ENCODE measurements at regions not wholly inside any gene's neighbourhood (a gene's known extent, or its start where the extent isn't known, plus 50 kb on each side); places are given as distances from the start of the nearest gene placed in this dataset.
"Not testable (repeated sequence)": the region's sequence is repeated elsewhere in the genome, so short reads cannot be mapped to it uniquely, and the experiment has no call there.

GRCh38 chr14:106317593-106317992 is 791.2 kb downstream of the TMEM121 start:
- H3K9me3 ChIP-seq = no peaks in the 10 kb centered on the region
- TF ChIP-seq POLR2A (IDR thresholded peaks at IDR 0.05) = no peak
- no peak for TF ChIP-seq CTCF (IDR thresholded peaks at IDR 0.05)
- no peaks in the 10 kb centered on the region for H3K4me1 ChIP-seq
- H3K4me3 ChIP-seq = no peak overlapping the region
- ATAC-seq (no peak), DNase-seq (no peak)
- no peak overlapping the region for H3K27ac ChIP-seq
- no peaks in the 10 kb centered on the region for H3K36me3 ChIP-seq (replicated peaks in 1 of 2; ENCODE audit: insufficient read depth in 1 of 2, low read depth in 2 of 2)
- WGBS, 2 donors = 32 to 44% methylated on average over 3 to 5 of the region's 5 CpGs
- no peaks in the 10 kb centered on the region for H3K27me3 ChIP-seq
- intact Hi-C loops (cut with DNase I) = no loop called here

GRCh38 chr14:106318700-106319099 is 792.3 kb downstream of the TMEM121 start:
- no peak for DNase-seq
- WGBS, 2 donors = 15 to 43% methylated on average over 2 to 3 of the region's 3 CpGs
- intact Hi-C loops (cut with DNase I) = no loop called here
- Histone ChIP-seq H3K4me1 (no peaks in the 10 kb centered on the region), H3K27ac (no peak overlapping the region), H3K4me3 (no peak overlapping the region), H3K27me3 (no peaks in the 10 kb centered on the region), H3K9me3 (no peaks in the 10 kb centered on the region), H3K36me3 (replicated peaks in 1 of 2; ENCODE audit: insufficient read depth in 1 of 2, low read depth in 2 of 2) (no peaks in the 10 kb centered on the region)
- no peak for ATAC-seq
- no peak for TF ChIP-seq POLR2A (IDR thresholded peaks at IDR 0.05)
- TF ChIP-seq CTCF (IDR thresholded peaks at IDR 0.05) = no peak

- H3K4me1 ChIP-seq; intact Hi-C loops (cut with DNase I); H3K9me3 ChIP-seq; H3K27me3 ChIP-seq; H3K36me3 ChIP-seq (replicated peaks in 1 of 2; ENCODE audit: insufficient read depth in 1 of 2, low read depth in 2 of 2); H3K4me3 ChIP-seq; ATAC-seq; H3K27ac ChIP-seq: not testable (repeated sequence)
- 55 to 73% methylated on average over 16 to 17 of the region's 17 CpGs for WGBS, 2 donors
- peak in 1 of 4 donors; percentile 36 for DNase-seq
These were observed 797.6 kb downstream of the TMEM121 start for GRCh38 chr14:106323970-106324369.

GRCh38 chr14:106327234-106327633 is 800.9 kb downstream of the TMEM121 start:
- intact Hi-C loops (cut with DNase I) = no loop called here
- Histone ChIP-seq H3K9me3 (no peaks in the 10 kb centered on the region), H3K27me3 (no peaks in the 10 kb centered on the region), H3K27ac (no peak overlapping the region), H3K4me3 (no peak overlapping the region), H3K4me1 (no peaks in the 10 kb centered on the region), H3K36me3 (replicated peaks in 1 of 2; ENCODE audit: insufficient read depth in 1 of 2, low read depth in 2 of 2) (no peaks in the 10 kb centered on the region)
- WGBS, 2 donors = 52 to 70% methylated on average over 3 of the region's 3 CpGs
- ATAC-seq = no peak
- DNase-seq = no peak
- TF ChIP-seq POLR2A (IDR thresholded peaks at IDR 0.05) (no peak), CTCF (IDR thresholded peaks at IDR 0.05) (no peak)

- H3K4me3 ChIP-seq; H3K4me1 ChIP-seq; ATAC-seq; H3K27ac ChIP-seq; intact Hi-C loops (cut with DNase I); DNase-seq; H3K9me3 ChIP-seq; H3K27me3 ChIP-seq; H3K36me3 ChIP-seq (replicated peaks in 1 of 2; ENCODE audit: insufficient read depth in 1 of 2, low read depth in 2 of 2): not testable (repeated sequence)
- 58 to 64% methylated on average over 4 of the region's 4 CpGs for WGBS, 2 donors
These were observed 801.4 kb downstream of the TMEM121 start for GRCh38 chr14:106327702-106328353.

- H3K27ac ChIP-seq; H3K27me3 ChIP-seq; H3K4me1 ChIP-seq; H3K4me3 ChIP-seq; ATAC-seq; DNase-seq; intact Hi-C loops (cut with DNase I); H3K36me3 ChIP-seq (replicated peaks in 1 of 2; ENCODE audit: insufficient read depth in 1 of 2, low read depth in 2 of 2); H3K9me3 ChIP-seq: not testable (repeated sequence)
- WGBS, 2 donors = 39 to 44% methylated on average over 4 of the region's 4 CpGs
These were observed 802.9 kb downstream of the TMEM121 start for GRCh38 chr14:106329243-106329642.

GRCh38 chr14:106329987-106330774 is 803.8 kb downstream of the TMEM121 start:
- intact Hi-C loops (cut with DNase I); H3K4me1 ChIP-seq; H3K9me3 ChIP-seq; H3K27ac ChIP-seq; H3K4me3 ChIP-seq; H3K27me3 ChIP-seq; H3K36me3 ChIP-seq (replicated peaks in 1 of 2; ENCODE audit: insufficient read depth in 1 of 2, low read depth in 2 of 2); DNase-seq; ATAC-seq: not testable (repeated sequence)
- 30 to 40% methylated on average over 5 to 6 of the region's 8 CpGs for WGBS, 2 donors

Data from body of pancreas (tissue), 4 donors.